Tibial nerve (tissue), 4 donors: ENCODE measurements at regions not wholly inside any gene's neighbourhood (a gene's known extent, or its start where the extent isn't known, plus 50 kb on each side); places are given as distances from the start of the nearest gene placed in this dataset.

Source experiments
- DNase-seq, 2 donors: peaks; one replicate each; pipeline ENCODE4 v3.0.0-alpha.2; 2019; ENCODE audit warnings: low spot score in 2 of 2
- H3K27ac ChIP-seq, 4 donors: fragments of 200-600 bp; sonication (generic) in 3 of 4; one replicate each; pipeline ENCODE4 v1.5.1; 2017 to 2019; ENCODE audit warnings: mild to moderate bottlenecking in 1 of 4
- H3K27me3 ChIP-seq, 2 donors: fragments of 200-600 bp; sonication (generic) in 1 of 2; one replicate each; pipeline versions ENCODE4 v1.5.1 to v1.6.0; 2017 to 2019
- H3K36me3 ChIP-seq, 3 donors: fragments of 200-600 bp; sonication (generic); one replicate each; pipeline ENCODE4 v1.5.1; 2018 to 2019
- H3K4me1 ChIP-seq, 4 donors: fragments of 200-600 bp; sonication (generic) in 3 of 4; one replicate each; pipeline ENCODE4 v1.5.1; 2017 to 2019
- H3K4me3 ChIP-seq, 4 donors: fragments of 200-600 bp; sonication (generic) in 3 of 4; one replicate each; pipeline ENCODE4 v1.5.1; 2017 to 2019; ENCODE audit warnings: mild to moderate bottlenecking in 1 of 4, moderate library complexity in 1 of 4
- H3K9me3 ChIP-seq, 4 donors: fragments of 200-600 bp; sonication (generic) in 3 of 4; one replicate each; pipeline ENCODE4 v1.5.1; 2017 to 2019
- CTCF ChIP-seq, 5 experiments: fragments of 200-600 bp in 3 of 5; fragments of 450-650 bp in 2 of 5; sonication (generic) in 3 of 5; IDR thresholded peaks; one replicate each; pipeline ENCODE4 v1.5.1; 2016 to 2019; ENCODE audit warnings: antibody characterized with exemption in 5 of 5, mild to moderate bottlenecking in 3 of 5, moderate library complexity in 2 of 5
- EP300 ChIP-seq, 2 donors: sonication (generic); formaldehyde crosslinking; IDR thresholded peaks; one replicate each; pipeline ENCODE4 v1.6.1; 2017; ENCODE audit warnings: antibody characterized with exemption in 2 of 2, mild to moderate bottlenecking in 1 of 2
- POLR2A ChIP-seq, 2 donors: fragments of 450-650 bp; IDR thresholded peaks; one replicate each; pipeline ENCODE4 v1.6.1; 2017; ENCODE audit warnings: antibody characterized with exemption in 2 of 2, mild to moderate bottlenecking in 2 of 2, moderate library complexity in 2 of 2
- WGBS, 2 donors: methylation state at CpG; one replicate each; pipeline ENCODE4 v1.1.5; 2018; 5-methylcytosine and 5-hydroxymethylcytosine counted together

GRCh38 chr12:97223419-97223818 lies 239.2 kb upstream of the RMST start:
- no peaks in the 10 kb centered on the region for H3K27me3 ChIP-seq
- no peaks in the 10 kb centered on the region for H3K36me3 ChIP-seq
- H3K4me1 ChIP-seq, result no peaks in the 10 kb centered on the region
- no peak for DNase-seq
- H3K9me3 ChIP-seq, result no peaks in the 10 kb centered on the region
- no peak overlapping the region for H3K4me3 ChIP-seq
- no peak overlapping the region for H3K27ac ChIP-seq
- 65 to 74% methylated on average over 1 of the region's 1 CpG for WGBS, 2 donors
- no peak for TF ChIP-seq POLR2A (IDR thresholded peaks at IDR 0.05)
- TF ChIP-seq EP300 (IDR thresholded peaks at IDR 0.05), result no peak
- TF ChIP-seq CTCF (IDR thresholded peaks at IDR 0.05), result no peak

GRCh38 chr12:97229004-97229403 lies 233.6 kb upstream of the RMST start:
- Histone ChIP-seq H3K36me3 (no peaks in the 10 kb centered on the region), H3K4me1 (no peaks in the 10 kb centered on the region), H3K27ac (no peak overlapping the region), H3K9me3 (no peaks in the 10 kb centered on the region), H3K4me3 (no peak overlapping the region), H3K27me3 (no peaks in the 10 kb centered on the region)
- TF ChIP-seq EP300 (IDR thresholded peaks at IDR 0.05), result no peak
- TF ChIP-seq CTCF (IDR thresholded peaks at IDR 0.05), result no peak
- no peak for TF ChIP-seq POLR2A (IDR thresholded peaks at IDR 0.05)
- WGBS, 2 donors, result 65% methylated on average over 5 of the region's 5 CpGs
- no peak for DNase-seq

GRCh38 chr12:97235102-97235501 lies 227.5 kb upstream of the RMST start:
- Histone ChIP-seq H3K4me3 (no peak overlapping the region), H3K36me3 (no peaks in the 10 kb centered on the region), H3K27me3 (no peaks in the 10 kb centered on the region), H3K9me3 (no peaks in the 10 kb centered on the region), H3K27ac (no peak overlapping the region), H3K4me1 (no peaks in the 10 kb centered on the region)
- TF ChIP-seq POLR2A (IDR thresholded peaks at IDR 0.05) (no peak), CTCF (IDR thresholded peaks at IDR 0.05) (no peak), EP300 (IDR thresholded peaks at IDR 0.05) (no peak)
- 83 to 88% methylated on average over 10 of the region's 10 CpGs for WGBS, 2 donors
- no peak for DNase-seq

- DNase-seq, result no peak
- H3K27me3 ChIP-seq, result no peaks in the 10 kb centered on the region
- no peak overlapping the region for H3K27ac ChIP-seq
- no peak overlapping the region for H3K4me3 ChIP-seq
- no peaks in the 10 kb centered on the region for H3K4me1 ChIP-seq
- no peaks in the 10 kb centered on the region for H3K36me3 ChIP-seq
- WGBS, 2 donors, result 90 to 91% methylated on average over 4 of the region's 4 CpGs
- TF ChIP-seq EP300 (IDR thresholded peaks at IDR 0.05), result no peak
- TF ChIP-seq CTCF (IDR thresholded peaks at IDR 0.05), result no peak
- TF ChIP-seq POLR2A (IDR thresholded peaks at IDR 0.05), result no peak
- no peaks in the 10 kb centered on the region for H3K9me3 ChIP-seq
Observed at GRCh38 chr12:97246368-97246767, 216.2 kb upstream of the RMST start.

GRCh38 chr12:97250483-97250882 lies 212.1 kb upstream of the RMST start:
- no peak for DNase-seq
- Histone ChIP-seq H3K4me3 (no peak overlapping the region), H3K4me1 (no peaks in the 10 kb centered on the region), H3K36me3 (no peaks in the 10 kb centered on the region), H3K9me3 (no peaks in the 10 kb centered on the region), H3K27me3 (no peaks in the 10 kb centered on the region), H3K27ac (no peak overlapping the region)
- 88 to 89% methylated on average over 4 of the region's 4 CpGs for WGBS, 2 donors
- TF ChIP-seq EP300 (IDR thresholded peaks at IDR 0.05) (no peak), CTCF (IDR thresholded peaks at IDR 0.05) (no peak), POLR2A (IDR thresholded peaks at IDR 0.05) (no peak)
